GM21786 (cell line): ENCODE measurements at regions not wholly inside any gene's neighbourhood (a gene's known extent, or its start where the extent isn't known, plus 50 kb on each side); places are given as distances from the start of the nearest gene placed in this dataset.
"Not testable (repeated sequence)": the region's sequence is repeated elsewhere in the genome, so short reads cannot be mapped to it uniquely, and the experiment has no call there.

Source experiments
- ATAC-seq: cut with Tn5 transposase; IDR thresholded peaks from one replicate; pipeline ENCODE4 v1.9.1; 2021; ENCODE audit not compliant: unreplicated experiment

DNA sequence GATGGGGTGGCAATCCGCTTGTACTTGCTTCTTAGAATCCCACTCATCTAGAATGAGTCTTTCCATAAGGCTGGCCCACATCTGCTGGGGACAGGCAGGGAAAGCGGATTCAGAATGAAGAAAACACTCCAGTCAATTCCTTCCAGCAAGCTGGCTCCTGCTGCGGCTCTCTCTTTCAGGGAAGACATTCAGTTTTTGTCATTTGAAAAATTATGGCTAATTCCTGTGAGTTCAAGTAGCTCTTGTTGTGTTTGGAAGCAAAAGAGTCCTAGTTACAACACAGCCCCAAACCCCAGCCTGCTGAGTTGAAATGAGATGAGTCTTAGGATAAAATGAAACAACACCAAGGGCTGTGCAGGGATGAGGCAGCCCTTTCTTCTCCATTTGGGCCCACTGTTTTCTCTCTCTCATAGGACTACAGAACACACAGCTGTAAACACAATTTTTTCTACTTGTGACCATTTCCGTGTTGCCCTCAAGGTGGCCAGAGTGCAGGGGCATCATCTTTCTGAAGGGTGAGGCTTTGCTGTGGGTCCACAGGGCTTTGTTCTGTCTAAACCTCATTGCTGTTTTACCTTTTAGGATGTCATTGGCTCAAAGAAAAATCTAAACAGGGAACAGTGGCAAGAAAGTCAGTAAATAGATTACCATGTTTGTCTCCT, 90.8 kb upstream of the EEPD1 start:
- no peak for ATAC-seq

DNA sequence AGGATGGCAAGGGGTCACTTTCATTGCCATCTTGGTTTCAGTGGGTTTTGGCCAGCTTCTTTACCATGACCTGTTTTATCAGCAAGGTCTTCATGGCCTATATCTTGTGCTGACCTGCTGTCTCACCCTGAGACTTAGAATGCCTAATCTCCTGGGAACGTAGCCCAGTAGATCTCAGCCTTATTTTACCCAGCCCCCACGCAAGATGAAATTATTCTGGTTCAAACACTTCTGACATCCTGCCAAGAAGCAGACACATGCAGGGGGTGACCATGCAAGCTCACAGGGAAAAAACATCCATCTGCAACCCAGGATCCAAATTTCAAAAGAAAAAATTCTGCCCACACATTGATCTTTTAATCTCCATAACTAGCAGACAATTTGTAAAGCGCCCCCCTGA, 88.4 kb upstream of the EEPD1 start:
- ATAC-seq, result no peak

DNA sequence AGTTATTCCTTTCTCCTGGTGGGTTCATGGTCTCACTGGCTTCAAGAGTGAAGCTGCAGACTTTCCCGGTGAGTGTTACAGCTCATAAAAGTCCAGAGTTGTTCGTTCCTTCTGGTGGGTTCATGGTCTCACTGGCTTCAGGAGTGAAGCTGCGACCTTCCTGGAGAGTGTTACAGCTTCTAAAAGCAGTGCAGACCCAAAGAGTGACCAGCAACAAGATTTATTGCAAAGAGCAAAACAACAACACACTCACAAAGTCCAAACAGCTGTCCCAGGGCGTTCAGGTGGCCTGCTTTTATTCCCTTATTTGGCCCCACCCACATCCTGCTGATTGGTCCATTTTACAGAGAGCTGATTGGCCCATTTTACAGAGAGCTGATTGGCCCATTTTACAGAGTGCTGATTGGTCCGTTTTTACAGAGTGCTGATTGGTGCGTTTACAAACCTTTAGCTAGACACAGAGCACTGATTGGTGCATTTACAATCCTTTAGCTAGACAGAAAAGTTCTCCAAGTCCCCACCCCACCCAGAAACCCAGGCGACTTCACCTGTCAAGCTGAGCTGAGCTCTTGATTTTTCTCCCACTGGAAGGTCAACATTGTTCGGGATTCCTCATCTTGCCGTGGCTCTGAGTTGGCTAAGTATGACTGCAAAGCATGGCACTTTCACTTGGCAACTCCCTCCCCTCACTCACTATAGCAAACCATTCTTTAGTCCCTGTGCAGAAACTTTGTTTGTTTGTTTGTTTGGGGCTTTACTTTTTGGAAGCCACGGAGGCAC, 87.3 kb upstream of the EEPD1 start:
- not testable (repeated sequence) for ATAC-seq

DNA sequence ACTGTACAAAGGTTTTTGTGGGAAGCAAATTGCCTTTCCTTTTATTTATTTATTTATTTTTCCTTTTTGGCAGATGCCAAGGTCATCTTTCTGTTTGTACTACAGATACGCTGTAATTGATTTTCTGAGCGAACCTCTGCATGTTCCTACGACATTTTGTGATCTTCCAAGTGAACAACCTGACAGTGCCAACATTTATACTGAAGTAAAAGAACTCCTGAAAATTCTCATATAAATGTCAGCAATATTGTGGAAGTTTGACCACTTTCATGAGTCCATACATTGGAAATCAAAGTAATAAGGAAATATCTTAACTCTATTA, 86.8 kb upstream of the EEPD1 start:
- ATAC-seq, result no peak

DNA sequence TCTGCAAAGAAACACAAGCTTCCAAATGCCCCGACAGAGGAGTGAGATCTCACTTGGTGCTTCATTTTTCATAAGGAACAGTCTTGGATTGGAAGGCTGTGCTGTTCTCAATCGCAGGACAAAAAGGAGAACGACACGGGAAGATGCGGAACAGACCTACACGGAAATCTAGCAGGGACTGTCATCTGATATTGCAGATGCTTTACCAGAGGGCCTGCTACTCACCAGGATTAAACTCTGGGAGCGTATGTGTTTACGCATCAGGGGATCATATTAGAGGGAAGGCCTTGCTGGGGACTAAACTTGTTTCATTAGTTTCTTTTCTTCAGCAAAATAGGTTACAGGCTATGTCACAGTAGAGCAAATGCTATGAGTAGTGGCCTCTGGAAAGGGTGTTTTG, 82.8 kb upstream of the EEPD1 start:
- no peak for ATAC-seq

DNA sequence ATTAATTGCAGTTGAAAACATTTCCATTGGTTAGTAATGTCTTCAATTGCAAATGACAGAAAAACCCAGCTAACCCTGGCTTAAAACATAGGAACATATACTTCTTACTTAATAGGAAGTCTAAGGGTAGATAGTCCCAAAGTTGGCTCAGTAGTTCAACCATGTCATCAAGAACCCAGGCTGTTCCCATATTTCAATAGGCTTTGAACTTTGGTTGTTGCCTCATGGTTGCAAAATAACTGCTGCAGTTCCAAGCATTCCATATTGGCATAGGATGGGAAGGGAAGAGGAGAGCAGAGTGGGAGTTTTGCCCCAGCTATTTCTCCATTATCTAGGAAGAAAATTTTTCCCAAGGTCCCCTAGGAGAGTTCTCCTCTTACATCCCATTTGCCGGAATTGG, 81.4 kb upstream of the EEPD1 start:
- ATAC-seq, result no peak

DNA sequence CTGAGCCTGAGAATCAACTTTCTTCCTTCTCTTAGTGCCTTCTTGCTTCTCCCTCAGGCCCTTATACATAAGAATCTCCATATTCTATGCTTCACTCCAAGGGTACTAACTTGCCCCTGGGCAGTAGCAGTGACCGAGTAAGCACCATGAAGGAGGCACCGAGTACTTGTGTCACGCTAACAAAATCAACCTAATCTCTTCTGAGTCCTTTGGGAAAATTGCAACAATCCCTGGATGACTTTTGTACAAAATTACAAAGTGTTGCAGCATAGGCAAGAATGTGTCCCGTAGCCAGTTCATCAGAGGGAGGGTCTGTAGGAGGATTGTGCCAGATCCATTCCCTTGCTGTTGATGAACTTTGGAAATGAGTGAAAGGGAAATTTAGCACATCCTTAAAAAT, 80.4 kb upstream of the EEPD1 start:
- ATAC-seq, result no peak

DNA sequence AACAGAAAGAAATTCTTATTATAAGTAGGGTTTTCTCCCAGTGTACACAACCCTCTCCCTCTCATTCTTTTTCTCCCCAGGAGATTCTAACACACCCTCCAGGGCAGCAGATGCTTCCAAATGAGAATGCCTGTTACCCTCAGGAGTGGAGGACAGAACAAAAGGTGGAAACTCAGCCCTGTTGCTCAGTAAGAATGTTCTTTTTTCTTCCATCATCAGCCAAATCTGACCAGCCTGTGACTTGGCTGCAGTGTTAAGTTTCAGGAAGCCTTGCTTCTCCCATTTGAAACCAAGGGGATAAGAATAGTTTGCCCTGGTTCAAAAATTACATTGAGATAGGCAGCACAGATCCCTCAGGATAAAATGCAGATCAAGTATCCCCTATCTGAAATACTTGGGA, 77.5 kb upstream of the EEPD1 start:
- ATAC-seq, result no peak

DNA sequence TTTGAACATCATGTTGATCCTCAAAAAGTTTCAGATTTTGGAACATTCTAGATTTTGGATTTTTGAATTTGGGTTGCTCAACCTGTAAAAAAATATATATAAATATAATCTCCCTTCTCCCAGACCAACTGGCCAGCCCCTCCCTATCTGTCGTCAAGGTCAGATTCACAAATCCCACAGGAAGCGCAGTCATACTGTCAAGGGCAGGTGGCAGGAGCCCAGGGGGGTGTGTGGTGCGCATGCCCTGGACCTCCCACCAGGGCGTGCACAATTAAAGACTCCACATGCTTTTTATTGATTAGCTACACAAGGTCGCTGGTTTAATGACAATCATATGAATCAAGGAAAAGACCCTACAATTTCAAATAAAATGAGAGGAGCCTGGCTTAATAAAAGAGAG, 77.0 kb upstream of the EEPD1 start:
- ATAC-seq, result no peak

DNA sequence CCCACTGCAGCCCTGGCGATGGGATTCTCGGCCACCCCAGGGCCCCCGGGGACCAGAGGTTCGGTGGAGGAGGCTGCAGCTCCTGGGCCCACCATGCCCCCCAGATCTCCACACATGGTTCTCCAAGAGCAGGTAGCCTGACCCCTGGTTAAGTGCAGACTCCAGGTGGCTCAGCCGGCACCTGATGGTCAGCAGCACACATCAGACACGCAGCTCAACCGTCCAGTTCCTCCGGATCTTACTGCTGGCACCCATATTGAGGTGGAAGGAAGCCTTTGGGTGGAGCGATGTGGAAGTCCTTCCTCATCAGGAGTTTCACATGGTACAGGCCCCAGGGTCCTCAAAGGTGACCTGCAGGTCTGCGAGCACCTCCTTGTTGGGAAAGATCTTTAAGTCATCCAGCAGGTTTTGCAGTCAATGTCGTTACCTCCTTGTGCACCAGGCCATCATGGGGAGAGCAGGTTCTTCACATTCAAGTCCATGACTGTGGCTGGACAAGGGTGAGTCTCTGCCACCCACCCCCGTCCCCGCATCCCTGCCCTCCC, 74.2 kb upstream of the EEPD1 start:
- no peak for ATAC-seq

DNA sequence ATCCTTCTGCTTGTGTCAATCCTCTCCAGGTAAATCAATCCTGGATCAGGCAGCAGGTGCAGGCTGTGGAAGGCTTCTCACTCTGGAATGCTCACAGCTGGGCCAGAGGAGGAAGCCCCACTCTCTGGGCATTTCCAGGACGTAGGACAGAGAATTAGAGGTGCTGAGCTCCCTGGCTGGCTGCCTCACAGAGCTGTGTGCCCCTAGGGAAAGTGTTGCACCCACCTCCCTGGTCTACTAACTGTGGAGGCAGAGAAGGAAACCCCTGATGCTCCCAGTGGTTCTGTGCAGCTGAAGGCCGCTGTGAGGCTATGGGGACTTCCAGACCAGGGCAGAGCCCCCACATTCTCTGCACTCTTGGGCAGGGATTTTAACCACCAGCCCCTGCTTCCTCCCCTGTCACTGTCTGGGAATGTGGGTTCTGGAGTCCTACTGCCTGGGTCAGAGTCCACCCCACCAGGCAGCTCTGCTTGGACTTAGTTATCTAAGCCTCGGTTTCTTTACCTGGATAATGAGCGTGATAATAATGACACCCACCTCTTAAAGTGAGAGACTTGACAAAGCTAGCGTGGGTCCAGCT, 73.5 kb upstream of the EEPD1 start:
- no peak for ATAC-seq

DNA sequence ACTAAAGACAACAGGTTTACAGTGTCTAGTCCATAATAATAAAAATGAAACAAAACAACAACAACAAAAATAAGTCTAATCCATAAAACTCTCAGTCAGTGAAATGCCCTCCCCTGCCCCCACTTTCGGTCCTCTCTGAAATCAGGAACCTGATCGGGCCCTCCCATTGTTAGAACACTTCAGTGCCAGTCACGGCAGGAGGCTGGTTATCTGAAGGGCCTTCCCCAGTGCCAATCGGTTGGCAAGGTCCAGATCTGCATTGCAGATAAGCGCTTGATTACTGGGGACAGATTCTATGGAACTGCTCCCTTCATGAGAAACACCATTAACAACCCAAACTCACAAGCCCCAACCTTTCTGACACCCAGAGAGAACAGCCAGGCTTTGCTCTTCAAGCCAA, 72.2 kb upstream of the EEPD1 start:
- no peak for ATAC-seq

DNA sequence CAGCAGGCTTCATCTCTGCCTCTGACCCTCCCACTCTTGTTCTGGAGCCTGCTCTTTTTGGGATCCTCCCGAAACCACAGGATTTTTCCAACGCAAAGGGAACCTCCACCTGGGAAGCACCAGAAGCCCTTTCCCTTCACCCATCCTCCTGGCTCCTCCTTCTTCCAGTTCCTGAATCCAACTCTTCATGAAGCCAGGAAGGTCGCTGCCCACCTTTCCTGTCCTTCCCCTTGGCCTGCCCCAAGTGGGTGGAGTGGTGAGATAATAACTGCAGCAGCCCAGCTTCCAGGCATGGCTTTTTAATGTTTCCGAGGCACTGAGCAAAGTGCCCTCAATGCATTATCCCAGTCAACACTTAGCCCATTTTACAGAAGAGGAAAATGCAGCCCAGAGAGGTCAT, 70.8 kb upstream of the EEPD1 start:
- no peak for ATAC-seq

DNA sequence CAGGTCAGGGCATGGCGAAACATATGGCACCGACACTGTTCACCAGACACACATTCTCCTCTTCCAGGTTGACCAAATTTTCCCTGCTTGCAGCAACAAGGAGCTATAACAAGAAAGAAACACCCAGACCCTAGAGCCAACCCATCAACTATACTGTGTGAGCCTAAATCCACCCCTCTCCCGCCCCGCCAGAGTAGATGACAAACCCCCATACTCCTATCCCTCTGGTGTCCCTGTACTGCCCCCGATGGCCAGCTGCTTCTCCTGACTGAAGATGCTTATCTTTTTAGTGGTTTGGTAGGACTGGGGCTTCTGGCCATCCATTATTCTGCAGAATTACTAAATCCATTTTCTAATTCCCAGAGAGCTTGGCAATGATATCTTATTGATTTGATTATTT, 70.1 kb upstream of the EEPD1 start:
- no peak for ATAC-seq

DNA sequence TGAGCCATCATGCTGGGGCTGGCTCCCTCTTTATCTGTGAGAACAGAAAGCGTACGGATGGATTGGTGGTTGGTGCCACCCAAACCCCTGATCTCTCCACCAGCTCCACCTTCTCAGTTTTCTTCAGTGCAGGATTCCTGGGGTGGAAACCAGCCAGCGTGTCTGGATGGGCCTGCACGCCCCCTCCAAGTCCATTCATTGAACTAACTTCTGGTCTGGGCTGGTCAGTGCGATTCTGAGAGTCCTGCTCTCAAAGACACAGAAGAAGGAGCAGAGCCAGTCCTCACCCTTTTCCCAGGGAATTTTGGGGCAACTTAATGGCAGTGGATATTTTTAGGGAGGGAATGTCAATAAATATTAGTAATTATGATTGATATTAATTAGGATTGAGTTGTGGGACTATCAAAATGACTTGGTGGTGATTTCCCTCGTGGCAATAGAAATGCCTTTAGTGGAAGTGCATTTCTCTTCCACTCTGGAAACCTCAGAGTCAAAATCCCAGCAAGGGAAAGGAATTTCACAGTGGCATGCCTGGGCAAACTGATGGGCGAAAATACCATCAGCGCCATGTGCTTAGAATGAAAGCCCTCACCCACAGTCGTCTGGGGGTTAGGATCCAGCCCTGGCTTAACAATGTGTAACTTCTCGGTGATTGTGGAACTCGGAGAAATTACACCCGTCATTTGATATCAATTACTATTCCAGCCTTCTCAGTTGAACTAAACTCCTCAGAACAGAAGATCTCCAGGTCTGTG, 69.3 kb upstream of the EEPD1 start:
- no peak for ATAC-seq

DNA sequence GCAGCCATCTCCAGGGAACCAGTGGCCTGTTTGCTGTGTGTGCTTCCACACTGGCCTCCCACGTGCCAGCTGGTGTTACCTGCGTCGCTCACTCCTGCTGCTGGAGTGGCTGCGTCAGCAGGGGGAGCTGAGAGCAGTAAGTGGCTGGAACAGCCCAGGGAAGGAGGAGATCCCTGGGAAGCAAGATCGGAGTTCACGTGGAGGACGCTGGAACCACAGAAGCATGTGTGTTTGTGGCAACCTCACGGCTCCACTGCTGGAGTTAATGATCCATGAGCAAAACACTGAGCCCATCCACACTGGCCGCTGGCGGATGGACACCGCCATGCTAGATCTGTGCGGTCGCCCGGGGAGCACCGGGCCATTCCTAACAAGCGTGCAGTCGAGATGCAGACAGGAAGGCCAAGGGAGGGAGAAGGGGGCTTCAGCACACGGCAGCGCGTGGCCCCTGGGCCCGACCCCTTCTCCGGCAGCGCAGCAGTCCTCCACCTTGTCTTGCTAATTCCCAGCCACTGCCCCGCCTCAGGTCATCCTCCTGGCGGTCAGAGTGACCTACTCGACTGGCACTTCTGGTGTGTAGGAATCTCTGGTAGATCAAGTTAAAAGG, 68.5 kb upstream of the EEPD1 start:
- ATAC-seq, result no peak

DNA sequence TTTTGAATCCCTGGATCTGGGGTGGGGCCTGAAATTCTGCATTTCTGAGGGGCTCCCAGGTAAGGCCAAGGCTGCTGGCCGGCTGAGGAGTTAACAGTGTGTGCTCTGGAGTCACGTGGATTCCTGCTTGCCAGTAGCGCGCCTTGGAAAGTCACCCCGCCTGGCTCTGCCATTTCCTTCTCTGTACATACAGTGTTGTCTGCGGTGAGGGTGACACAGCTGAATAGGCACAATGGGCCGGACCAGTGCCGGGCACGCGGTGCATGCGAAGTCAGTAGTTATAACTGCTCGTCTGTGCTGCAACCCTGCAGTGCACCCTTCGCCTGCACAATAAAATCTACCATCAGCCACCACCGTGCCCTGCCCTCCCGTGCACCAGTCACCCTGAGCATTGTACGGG, 68.0 kb upstream of the EEPD1 start:
- ATAC-seq, result no peak

DNA sequence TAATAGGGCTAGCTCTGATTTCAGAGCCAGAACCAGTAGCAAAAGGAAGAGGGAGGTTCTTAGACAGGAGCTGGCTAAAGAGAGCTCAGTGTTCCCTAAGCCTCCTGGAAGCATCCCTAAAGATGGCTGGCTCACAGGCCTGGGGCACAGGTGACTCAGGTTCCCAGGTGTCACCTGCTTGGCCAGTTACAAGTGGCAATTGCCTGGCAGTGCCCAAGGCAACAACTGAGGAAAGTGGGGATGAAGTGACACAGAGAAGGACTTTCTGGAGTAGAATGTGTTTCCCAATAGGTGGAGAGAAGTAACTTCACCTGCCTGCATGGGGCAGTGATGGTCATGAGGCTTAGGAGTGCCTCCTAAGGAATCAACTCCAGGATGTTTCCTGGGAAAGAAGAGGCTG, 66.5 kb upstream of the EEPD1 start:
- ATAC-seq, result no peak

DNA sequence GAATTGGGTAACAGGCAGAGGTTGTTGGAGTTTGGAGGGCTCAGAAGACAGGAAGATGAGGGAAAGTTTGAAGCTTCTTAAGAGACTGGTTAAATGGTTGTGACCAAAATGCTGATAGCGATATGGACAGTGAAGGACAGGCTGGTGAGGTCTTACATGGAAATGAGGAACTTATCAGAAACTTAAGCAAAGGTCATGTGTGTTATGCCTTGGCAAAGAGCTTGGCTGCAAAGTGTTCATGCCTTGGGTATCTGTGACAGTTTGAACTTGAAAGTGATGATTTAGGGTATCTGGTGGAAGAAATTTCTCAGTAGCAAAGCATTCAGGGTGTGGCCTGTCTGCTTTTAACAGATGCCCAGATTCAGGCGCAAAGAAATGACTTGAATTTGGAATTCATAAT, 64.5 kb upstream of the EEPD1 start:
- no peak for ATAC-seq

DNA sequence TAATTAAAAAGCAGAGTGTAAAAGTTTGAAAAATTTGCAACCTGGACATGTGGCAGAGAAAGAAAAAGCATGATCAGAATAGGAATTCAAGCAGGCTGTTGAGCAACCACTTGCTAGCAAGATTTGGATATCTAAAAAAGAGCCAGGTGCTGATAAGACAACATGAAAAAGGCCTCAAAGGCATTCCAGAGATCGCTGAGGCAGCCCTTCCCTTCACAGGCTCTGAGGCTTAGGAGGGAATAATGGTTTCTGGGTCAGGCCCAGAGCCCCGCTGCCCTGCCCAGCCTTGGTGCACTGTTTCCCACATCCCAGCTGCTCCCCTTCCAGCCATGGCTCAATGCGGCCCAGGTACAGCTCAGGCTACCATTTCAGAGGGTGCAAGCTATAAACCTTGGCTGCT, 64.1 kb upstream of the EEPD1 start:
- ATAC-seq, result no peak
